ENCODE measurements at regions not wholly inside any gene's neighbourhood (a gene's known extent, or its start where the extent isn't known, plus 50 kb on each side); places are given as distances from the start of the nearest gene placed in this dataset.

DNA sequence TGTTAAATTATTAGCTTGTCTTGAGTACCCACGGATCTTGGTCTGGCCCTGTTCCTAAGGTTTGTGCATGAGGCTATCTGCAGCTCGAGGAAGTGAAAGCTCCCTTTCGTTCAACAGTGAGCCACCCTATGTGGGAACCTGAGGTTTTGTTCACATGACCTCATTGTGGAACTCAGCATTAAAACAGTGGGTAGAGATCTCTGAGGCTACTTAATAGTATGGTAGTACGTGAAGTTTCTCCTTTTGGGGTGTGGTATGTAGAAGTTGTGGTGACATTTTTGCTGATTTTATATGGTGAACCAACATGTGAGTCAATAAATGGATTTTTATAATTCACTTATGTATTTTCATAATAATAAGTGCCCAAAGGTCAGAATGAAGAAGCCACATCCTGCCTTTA is 252.7 kb upstream of the FERD3L start:
- H2BK12ac ChIP-seq (ENCODE audit: low read depth, low read length), result no peak overlapping the region
- no peak overlapping the region for H3K56ac ChIP-seq (replicated peaks; ENCODE audit: insufficient read length, low read depth, low read length)
- 86% methylated on average over 4 of the region's 4 CpGs; no CpG with 5 or more reads in 1 of the 2 experiments for WGBS, 2 experiments (ENCODE audit: extremely low coverage in 1 of 2, insufficient coverage in 1 of 2, insufficient read length in 1 of 2, insufficient replicate concordance in 2 of 2, low coverage in 1 of 2, low lambda C conversion rate in 2 of 2, missing lambda C conversion rate in 1 of 2)
- H2BK15ac ChIP-seq (ENCODE audit: low read length), result no peak overlapping the region
- no peak overlapping the region for H3K9ac ChIP-seq (replicated peaks in 1 of 4; ENCODE audit: extremely low read depth in 1 of 4, low read depth in 3 of 4, low read length in 3 of 4)
- no peak overlapping the region for H3K23ac ChIP-seq (ENCODE audit: insufficient read length)
- H4K91ac ChIP-seq (replicated peaks; ENCODE audit: insufficient read length, low read length), result no peak overlapping the region
- no peaks in the 10 kb centered on the region for H3K23me2 ChIP-seq (ENCODE audit: low read depth, low read length)
- H3K4me1 ChIP-seq (replicated peaks in 1 of 4; ENCODE audit: control insufficient read depth in 3 of 4, insufficient read depth in 4 of 4, low read length in 3 of 4), result peaks cover 0 to 4% (median 0%) of the 10 kb centered on the region in 4 experiments; a peak in 1 of 7 replicates
- FAIRE-seq (peak; percentile 19), DNase-seq (ENCODE audit: low read depth in 1 of 2, low spot score in 2 of 2) (no peak)
- CTCF ChIA-PET (ENCODE audit: partially characterized antibody), result no interaction called here
- H2AK5ac ChIP-seq (ENCODE audit: low read depth, low read length), result no peak overlapping the region
- H3K14ac ChIP-seq (ENCODE audit: insufficient read length), result no peak overlapping the region
- no peak overlapping the region for H3K4ac ChIP-seq (replicated peaks; ENCODE audit: insufficient read length, low read depth, low read length)
- no peak overlapping the region for H3K4me3 ChIP-seq (ENCODE audit: extremely low read depth in 1 of 4, insufficient read depth in 2 of 4, low read depth in 3 of 4, low read length in 4 of 4)
- no peaks in the 10 kb centered on the region for H4K20me1 ChIP-seq (replicated peaks in 1 of 2; ENCODE audit: control insufficient read depth in 1 of 2, insufficient read depth in 2 of 2, low read length in 2 of 2)
- H2BK5ac ChIP-seq (ENCODE audit: low read depth, low read length), result no peak overlapping the region
- H3K79me1 ChIP-seq (ENCODE audit: low read depth, low read length), result no peaks in the 10 kb centered on the region
- H4K5ac ChIP-seq (ENCODE audit: insufficient read length, low read depth, low read length), result no peak overlapping the region
- POLR2A ChIA-PET (ENCODE audit: partially characterized antibody), result no interaction called here
- H4K8ac ChIP-seq (ENCODE audit: extremely low read depth, insufficient read depth, low read length), result no peak overlapping the region
- TF ChIP-seq MAFK (IDR thresholded peaks at IDR 0.05; ENCODE audit: low read depth, low read length) (no peak), SP1 (IDR thresholded peaks at IDR 0.05; ENCODE audit: low read depth, low read length) (no peak), CTBP2 (IDR thresholded peaks at IDR 0.05; ENCODE audit: borderline replicate concordance, insufficient read depth, insufficient read length, low read length) (no peak)
- no peak overlapping the region for H2BK120ac ChIP-seq (replicated peaks; ENCODE audit: low read depth, low read length)
- no peaks in the 10 kb centered on the region for H3K79me2 ChIP-seq (ENCODE audit: control insufficient read depth in 1 of 2, insufficient read depth in 2 of 2, low read length in 2 of 2)
- H3K27me3 ChIP-seq (replicated peaks in 1 of 4; ENCODE audit: control insufficient read depth in 3 of 4, extremely low read depth in 1 of 4, insufficient read depth in 3 of 4, low read length in 3 of 4), result no peaks in the 10 kb centered on the region
- no peak overlapping the region for H2AFZ ChIP-seq (ENCODE audit: low read length)
- no peak overlapping the region for H3K18ac ChIP-seq (ENCODE audit: extremely low read depth, low read length)
- H3K4me2 ChIP-seq (ENCODE audit: insufficient read depth in 1 of 2, low read depth in 2 of 2, low read length in 2 of 2), result no peak overlapping the region
- H2BK20ac ChIP-seq (ENCODE audit: low read length), result no peak overlapping the region
- H3K27ac ChIP-seq (ENCODE audit: low read depth, low read length), result no peak overlapping the region
- H3K9me3 ChIP-seq (ENCODE audit: insufficient read depth in 2 of 2, low read depth in 1 of 2, low read length in 1 of 2), result no peaks in the 10 kb centered on the region
- H3K36me3 ChIP-seq (ENCODE audit: control insufficient read depth in 2 of 4, insufficient read depth in 4 of 4, low read length in 3 of 4), result no peaks in the 10 kb centered on the region

All from H1 (cell line).